Central memory CD8-positive, alpha-beta T cell (primary cell): ENCODE measurements at regions not wholly inside any gene's neighbourhood (a gene's known extent, or its start where the extent isn't known, plus 50 kb on each side); places are given as distances from the start of the nearest gene placed in this dataset.
"Not testable (repeated sequence)": the region's sequence is repeated elsewhere in the genome, so short reads cannot be mapped to it uniquely, and the experiment has no call there.

Source experiments
- ATAC-seq: fragments of 150-1000 bp; cut with Tn5 transposase; replicated peaks from 2 replicates; pipeline ENCODE4 v1.10.0; 2022; ENCODE audit warnings: mild to moderate bottlenecking, moderate FRiP score, moderate number of reproducible peaks; ENCODE audit not compliant: poor library complexity, severe bottlenecking; ENCODE audit errors: extremely low read depth
- DNase-seq, 2 donors: peaks; one replicate each; pipeline ENCODE4 v3.0.0; 2021; ENCODE audit warnings: low spot score in 2 of 2
- H3K27ac Mint-ChIP-seq: one replicate; pipeline ENCODE4 v1.8.0; 2022; ENCODE audit warnings: low read depth, mild to moderate bottlenecking, moderate library complexity, mixed read lengths
- H3K27me3 Mint-ChIP-seq: one replicate; pipeline ENCODE4 v1.8.0; 2022; ENCODE audit warnings: mixed read lengths
- H3K36me3 Mint-ChIP-seq: one replicate; pipeline ENCODE4 v1.8.0; 2022; ENCODE audit warnings: mild to moderate bottlenecking, moderate library complexity, mixed read lengths; ENCODE audit not compliant: insufficient read depth
- H3K4me1 Mint-ChIP-seq: one replicate; pipeline ENCODE4 v1.8.0; 2022; ENCODE audit warnings: mixed read lengths
- H3K4me3 Mint-ChIP-seq: one replicate; pipeline ENCODE4 v1.8.0; 2022; ENCODE audit warnings: mild to moderate bottlenecking, moderate library complexity, mixed read lengths
- H3K9me3 Mint-ChIP-seq: one replicate; pipeline ENCODE4 v1.8.0; 2022; ENCODE audit warnings: mixed read lengths

- Mint-ChIP-seq H3K4me3 (peak overlapping the region; percentile 31), H3K9me3 (peaks cover 16% of the 10 kb centered on the region)
- ATAC-seq, DNase-seq, H3K27ac Mint-ChIP-seq, H3K36me3 Mint-ChIP-seq, H3K4me1 Mint-ChIP-seq, H3K27me3 Mint-ChIP-seq: not testable (repeated sequence)
Observed at GRCh38 chr9:65383646-65384045, 98.6 kb upstream of the FOXD4L5 start.

DNA sequence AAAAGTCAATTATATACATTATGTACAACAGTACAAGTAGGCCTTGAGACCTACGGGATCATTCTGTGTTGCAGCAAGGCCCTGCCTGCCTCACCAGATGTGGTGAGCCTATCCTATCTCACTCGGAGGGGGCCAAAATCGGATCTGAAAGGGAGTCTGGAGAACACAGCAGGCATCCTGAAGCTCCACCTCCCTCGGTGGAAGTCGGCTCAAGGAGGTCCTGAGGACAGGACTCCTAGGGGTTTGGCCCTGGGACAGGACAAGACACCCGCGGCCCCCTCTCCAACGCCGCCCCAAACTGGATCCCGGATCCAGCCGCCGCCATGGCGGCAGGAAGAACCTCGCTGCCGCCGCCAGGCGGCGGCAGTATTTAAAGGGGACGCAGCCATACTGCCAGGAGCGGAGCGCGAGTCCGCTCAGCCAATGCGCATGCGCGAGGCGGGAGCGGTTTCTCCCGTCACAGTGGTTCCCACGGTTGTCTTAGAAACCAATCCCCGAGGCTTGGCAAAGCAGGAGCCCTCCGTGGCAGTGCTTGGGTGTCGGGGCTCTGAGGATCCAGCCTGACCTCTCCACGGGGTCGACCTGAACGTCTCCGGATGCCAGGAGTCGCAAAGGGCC lies 97.8 kb upstream of the FOXD4L5 start:
- H3K4me1 Mint-ChIP-seq, H3K4me3 Mint-ChIP-seq, H3K27me3 Mint-ChIP-seq, DNase-seq, H3K36me3 Mint-ChIP-seq, H3K27ac Mint-ChIP-seq, ATAC-seq: not testable (repeated sequence)
- peaks cover 16% of the 10 kb centered on the region for H3K9me3 Mint-ChIP-seq
